ENCODE measurements at regions not wholly inside any gene's neighbourhood (a gene's known extent, or its start where the extent isn't known, plus 50 kb on each side); places are given as distances from the start of the nearest gene placed in this dataset.
"Not testable (repeated sequence)": the region's sequence is repeated elsewhere in the genome, so short reads cannot be mapped to it uniquely, and the experiment has no call there.

GRCh38 chr2:57475391-57475790 lies 571.2 kb upstream of the VRK2 start:
- Histone ChIP-seq H3K79me2 (no peaks in the 10 kb centered on the region), H3K9ac (no peak overlapping the region), H3K4me1 (no peaks in the 10 kb centered on the region), H3K27ac (no peak overlapping the region), H3K36me3 (ENCODE audit: control insufficient read depth, insufficient read depth, low read length) (no peaks in the 10 kb centered on the region), H2AFZ (no peak overlapping the region), H3K27me3 (ENCODE audit: control insufficient read depth, insufficient read depth, low read length) (no peaks in the 10 kb centered on the region), H3K9me3 (ENCODE audit: control insufficient read depth, low read length) (no peaks in the 10 kb centered on the region), H3K4me3 (ENCODE audit: low read depth, low read length) (no peak overlapping the region), H3K4me2 (ENCODE audit: low read length) (no peak overlapping the region)
- TF ChIP-seq CTCF (IDR thresholded peaks at IDR 0.05), result no peak

- H3K27me3 ChIP-seq (ENCODE audit: control insufficient read depth, insufficient read depth, low read length), result no peaks in the 10 kb centered on the region
- no peak overlapping the region for H2AFZ ChIP-seq
- no peak for TF ChIP-seq CTCF (IDR thresholded peaks at IDR 0.05)
- H3K4me1 ChIP-seq, result no peaks in the 10 kb centered on the region
- no peak overlapping the region for H3K9ac ChIP-seq
- no peaks in the 10 kb centered on the region for H3K36me3 ChIP-seq (ENCODE audit: control insufficient read depth, insufficient read depth, low read length)
- H3K4me3 ChIP-seq (ENCODE audit: low read depth, low read length), result no peak overlapping the region
- H3K9me3 ChIP-seq (ENCODE audit: control insufficient read depth, low read length), result no peaks in the 10 kb centered on the region
- H3K4me2 ChIP-seq (ENCODE audit: low read length), result no peak overlapping the region
- H3K27ac ChIP-seq, result no peak overlapping the region
- H3K79me2 ChIP-seq, result no peaks in the 10 kb centered on the region
Observed at GRCh38 chr2:57479981-57480380, 566.6 kb upstream of the VRK2 start.

GRCh38 chr2:57488061-57488460 lies 558.5 kb upstream of the VRK2 start:
- Histone ChIP-seq H3K4me2 (ENCODE audit: low read length) (no peak overlapping the region), H3K4me1 (no peaks in the 10 kb centered on the region), H2AFZ (no peak overlapping the region), H3K79me2 (no peaks in the 10 kb centered on the region), H3K4me3 (ENCODE audit: low read depth, low read length) (no peak overlapping the region), H3K27ac (no peak overlapping the region), H3K27me3 (ENCODE audit: control insufficient read depth, insufficient read depth, low read length) (no peaks in the 10 kb centered on the region), H3K9me3 (ENCODE audit: control insufficient read depth, low read length) (no peaks in the 10 kb centered on the region), H3K9ac (no peak overlapping the region), H3K36me3 (ENCODE audit: control insufficient read depth, insufficient read depth, low read length) (no peaks in the 10 kb centered on the region)
- no peak for TF ChIP-seq CTCF (IDR thresholded peaks at IDR 0.05)

GRCh38 chr2:57490741-57491140 lies 555.9 kb upstream of the VRK2 start:
- H3K4me2 ChIP-seq (ENCODE audit: low read length), result no peak overlapping the region
- no peaks in the 10 kb centered on the region for H3K9me3 ChIP-seq (ENCODE audit: control insufficient read depth, low read length)
- H3K79me2 ChIP-seq, result no peaks in the 10 kb centered on the region
- no peaks in the 10 kb centered on the region for H3K4me1 ChIP-seq
- H3K9ac ChIP-seq, result no peak overlapping the region
- no peaks in the 10 kb centered on the region for H3K36me3 ChIP-seq (ENCODE audit: control insufficient read depth, insufficient read depth, low read length)
- H3K27ac ChIP-seq, result no peak overlapping the region
- no peak for TF ChIP-seq CTCF (IDR thresholded peaks at IDR 0.05)
- H3K4me3 ChIP-seq (ENCODE audit: low read depth, low read length), result no peak overlapping the region
- no peaks in the 10 kb centered on the region for H3K27me3 ChIP-seq (ENCODE audit: control insufficient read depth, insufficient read depth, low read length)
- H2AFZ ChIP-seq, result no peak overlapping the region

- no peaks in the 10 kb centered on the region for H3K79me2 ChIP-seq
Observed at GRCh38 chr2:57491213-57491612, 555.4 kb upstream of the VRK2 start.

GRCh38 chr2:57493966-57494365 lies 552.6 kb upstream of the VRK2 start:
- not testable (repeated sequence) for H2AFZ ChIP-seq; H3K79me2 ChIP-seq; H3K27ac ChIP-seq; H3K36me3 ChIP-seq (ENCODE audit: control insufficient read depth, insufficient read depth, low read length); H3K27me3 ChIP-seq (ENCODE audit: control insufficient read depth, insufficient read depth, low read length); H3K4me1 ChIP-seq; H3K9ac ChIP-seq; H3K4me3 ChIP-seq (ENCODE audit: low read depth, low read length); H3K4me2 ChIP-seq (ENCODE audit: low read length); H3K9me3 ChIP-seq (ENCODE audit: control insufficient read depth, low read length)

More at GRCh38 chr2:57491213-57491612, 555.4 kb upstream of the VRK2 start:
- H2AFZ ChIP-seq, result no peak overlapping the region
- no peak for TF ChIP-seq CTCF (IDR thresholded peaks at IDR 0.05)
- no peak overlapping the region for H3K27ac ChIP-seq
- H3K9me3 ChIP-seq (ENCODE audit: control insufficient read depth, low read length), result no peaks in the 10 kb centered on the region
- H3K27me3 ChIP-seq (ENCODE audit: control insufficient read depth, insufficient read depth, low read length), result no peaks in the 10 kb centered on the region
- no peaks in the 10 kb centered on the region for H3K36me3 ChIP-seq (ENCODE audit: control insufficient read depth, insufficient read depth, low read length)
- no peak overlapping the region for H3K9ac ChIP-seq
- no peaks in the 10 kb centered on the region for H3K4me1 ChIP-seq
- H3K4me3 ChIP-seq (ENCODE audit: low read depth, low read length), result no peak overlapping the region
- H3K4me2 ChIP-seq (ENCODE audit: low read length), result no peak overlapping the region

Data from parathyroid adenoma (tissue), 2 donors.